HCT116 (cell line): ENCODE measurements at regions not wholly inside any gene's neighbourhood (a gene's known extent, or its start where the extent isn't known, plus 50 kb on each side); places are given as distances from the start of the nearest gene placed in this dataset.

Source experiments
- ATAC-seq: fragments of 200-7000 bp; cut with Tn5 transposase; 2 replicates; pipeline ENCODE4 v1.9.1; 2020; ENCODE audit warnings: mild to moderate bottlenecking, moderate library complexity
- BruUV-seq: library from RNA; stranded (reverse); fragments of 400-500 nt; replicated peaks from 2 replicates; lab custom pipeline; 2021; lab: Mats Ljungman, UMichigan
- CTCF ChIA-PET: fragments of 300-600 bp; sonication (Branson Sonifier 250); formaldehyde crosslinking; loops from one replicate; lab custom pipeline; 2021; ENCODE audit warnings: antibody characterized with exemption; lab: Charles Lee
- POLR2A ChIA-PET: fragments of 300-600, 350-600 bp; sonication (Branson Sonifier 250); formaldehyde crosslinking; loops from one replicate; lab custom pipeline; 2021; ENCODE audit warnings: antibody characterized with exemption; lab: Charles Lee
- RAD21 ChIA-PET, 2 experiments: fragments of 300-600 bp; sonication (Branson Sonifier 250); formaldehyde crosslinking; loops; one replicate each; lab custom pipeline; 2023; ENCODE audit warnings: low total read pairs in 2 of 2; ENCODE audit not compliant: uncharacterized antibody in 2 of 2, unreplicated experiment in 2 of 2, low non-redundant PET in 1 of 2; lab: Charles Lee
- DNase-seq: peaks from one replicate; pipeline ENCODE4 v3.0.0-alpha.2; 2010; ENCODE audit warnings: low read depth, low spot score
- H2AFZ ChIP-seq: fragments of 200-600 bp; shearing (Covaris generic), sonication (generic); 2 replicates; pipeline ENCODE4 v1.6.1; 2017; ENCODE audit warnings: low read depth, mixed run types, mixed read lengths, antibody characterized with exemption, low read length; ENCODE audit not compliant: poor library complexity, severe bottlenecking
- H3K27ac ChIP-seq: 2 replicates; pipeline ENCODE4 v1.5.1; 2012; ENCODE audit warnings: low read depth, low read length
- H3K27me3 ChIP-seq: fragments of 200-600 bp; sonication (generic); 2 replicates; pipeline ENCODE4 v1.6.1; 2016; ENCODE audit warnings: mixed run types, low read length, mixed read lengths; ENCODE audit not compliant: insufficient read depth
- H3K36me3 ChIP-seq, 2 experiments: fragments of 200-500 bp in 1 of 2; fragments of 200-600 bp in 1 of 2; sonication (Bioruptor generic) in 1 of 2; sonication (generic) in 1 of 2; 2 replicates each; pipeline versions ENCODE4 v1.5.1 to v1.6.1; 2014 to 2016; ENCODE audit warnings: low read length in 2 of 2, inconsistent platforms in 1 of 2, mixed read lengths in 1 of 2, mixed run types in 1 of 2; ENCODE audit not compliant: insufficient read depth in 2 of 2, control insufficient read depth in 1 of 2
- H3K4me1 ChIP-seq, 2 experiments: fragments of 200-600 bp in 1 of 2; sonication (generic) in 1 of 2; 2 replicates each; pipeline versions ENCODE4 v1.5.1 to v1.6.1; 2012 to 2017; ENCODE audit warnings: low read length in 2 of 2, inconsistent platforms in 1 of 2, mild to moderate bottlenecking in 1 of 2, mixed read lengths in 1 of 2, mixed run types in 1 of 2, moderate library complexity in 1 of 2; ENCODE audit not compliant: insufficient read depth in 2 of 2, control insufficient read depth in 1 of 2
- H3K4me2 ChIP-seq: fragments of 200-600 bp; sonication (generic); 2 replicates; pipeline ENCODE4 v1.6.1; 2017; ENCODE audit warnings: mixed run types, low read length, mixed read lengths
- H3K4me3 ChIP-seq, 2 experiments: fragments of 200-600 bp in 1 of 2; sonication (generic) in 1 of 2; replicated peaks in 1 of 2; 2 replicates each; pipeline ENCODE4 v1.5.1; 2011 to 2016; ENCODE audit warnings: low read length in 2 of 2, control low read depth in 1 of 2, low read depth in 1 of 2, mild to moderate bottlenecking in 1 of 2, mixed read lengths in 1 of 2, mixed run types in 1 of 2
- H3K79me2 ChIP-seq: fragments of 200-600 bp; sonication (generic); 2 replicates; pipeline ENCODE4 v1.6.1; 2017; ENCODE audit warnings: mild to moderate bottlenecking, mixed run types, low read length, moderate library complexity, mixed read lengths; ENCODE audit not compliant: insufficient read depth
- H3K9ac ChIP-seq: fragments of 200-600 bp; sonication (generic); 2 replicates; pipeline ENCODE4 v1.6.1; 2016; ENCODE audit warnings: low read length, mixed read lengths
- H3K9me2 ChIP-seq: fragments of 200-600 bp; sonication (generic), shearing (Covaris generic); 2 replicates; pipeline ENCODE4 v1.6.1; 2017; ENCODE audit warnings: mixed run types, mild to moderate bottlenecking, moderate library complexity; ENCODE audit not compliant: insufficient read depth
- H3K9me3 ChIP-seq, 2 experiments: fragments of 200-500 bp in 1 of 2; fragments of 200-600 bp in 1 of 2; sonication (Bioruptor generic) in 1 of 2; sonication (generic) in 1 of 2; 2 replicates each; pipeline ENCODE4 v1.6.1; 2014 to 2017; ENCODE audit warnings: low read length in 2 of 2, mixed read lengths in 2 of 2, inconsistent platforms in 1 of 2, low read depth in 1 of 2, mild to moderate bottlenecking in 1 of 2, mixed run types in 1 of 2, moderate library complexity in 1 of 2; ENCODE audit not compliant: control insufficient read depth in 1 of 2, insufficient read depth in 1 of 2
- H4K20me1 ChIP-seq: fragments of 200-600 bp; sonication (generic), shearing (Covaris generic); 2 replicates; pipeline ENCODE4 v1.6.1; 2017; ENCODE audit warnings: mixed run types, mild to moderate bottlenecking, moderate library complexity; ENCODE audit not compliant: insufficient read depth
- CEBPB ChIP-seq: IDR thresholded peaks from 2 replicates; pipeline ENCODE4 v1.6.1; 2012; ENCODE audit warnings: low read depth
- EZH2 ChIP-seq: fragments of 200-600 bp; sonication (generic); IDR thresholded peaks from 2 replicates; pipeline ENCODE4 v1.6.1; 2017; ENCODE audit warnings: antibody characterized with exemption, mixed run types
- EZH2phosphoT487 ChIP-seq: fragments of 200-600 bp; IDR thresholded peaks from 2 replicates; pipeline ENCODE4 v1.6.1; 2018; ENCODE audit warnings: antibody characterized with exemption, borderline replicate concordance
- JUND ChIP-seq: IDR thresholded peaks from 2 replicates; pipeline ENCODE4 v1.6.1; 2012
- TCF7L2 ChIP-seq: IDR thresholded peaks from 2 replicates; pipeline ENCODE4 v1.7.0; 2011; ENCODE audit warnings: borderline replicate concordance, inconsistent platforms; ENCODE audit not compliant: insufficient read depth, insufficient read length; ENCODE audit errors: extremely low read depth
- YY1 ChIP-seq: IDR thresholded peaks from 2 replicates; pipeline ENCODE4 v1.6.1; 2011; ENCODE audit warnings: low read length, low read depth, moderate library complexity, mild to moderate bottlenecking; ENCODE audit not compliant: insufficient replicate concordance; ENCODE audit errors: extremely low read depth
- ZBTB33 ChIP-seq: IDR thresholded peaks from 2 replicates; pipeline ENCODE4 v1.6.1; 2011; ENCODE audit warnings: mild to moderate bottlenecking, low read length, moderate library complexity; ENCODE audit not compliant: insufficient replicate concordance; ENCODE audit errors: extremely low read depth
- intact Hi-C: fragments of 100-400 bp; cut with micrococcal nuclease; formaldehyde crosslinking; loops from 2 replicates; pipeline ENCODE4 v1.10.0; 2022

- Histone ChIP-seq H3K4me1 (peaks cover 4 to 16% of the 10 kb centered on the region in 2 experiments), H3K27ac (no peak overlapping the region), H3K36me3 (no peaks in the 10 kb centered on the region), H3K79me2 (no peaks in the 10 kb centered on the region), H4K20me1 (no peaks in the 10 kb centered on the region), H2AFZ (peak overlapping the region; percentile 91), H3K4me3 (no peak overlapping the region), H3K4me2 (no peak overlapping the region), H3K27me3 (no peaks in the 10 kb centered on the region), H3K9me2 (peaks cover 3% of the 10 kb centered on the region; the same call in 1 of the 2 replicates), H3K9ac (no peak overlapping the region), H3K9me3 (no peaks in the 10 kb centered on the region)
- RAD21 ChIA-PET, result no interaction called here
- ATAC-seq (no peak), DNase-seq (no peak)
- intact Hi-C loops, result no loop called here
- CTCF ChIA-PET, result interaction anchor here (3.3 kb wide), 1 partner anchor 9 kb away, joined by 13 read pairs; no protein-coding TSS in a partner anchor
- BruUV-seq, result no TSS peak
- POLR2A ChIA-PET, result no interaction called here
- no peak for TF ChIP-seq ZBTB33
- no peak for TF ChIP-seq CEBPB
- TF ChIP-seq JUND, result no peak
- TF ChIP-seq YY1, result no peak
These were observed 67.1 kb upstream of the DSG1 start for GRCh38 chr18:31250902-31251301.

GRCh38 chr18:31252522-31252921, 65.4 kb upstream of the DSG1 start:
- RAD21 ChIA-PET, result no interaction called here
- Histone ChIP-seq H3K4me2 (no peak overlapping the region), H3K9me3 (no peaks in the 10 kb centered on the region), H4K20me1 (no peaks in the 10 kb centered on the region), H3K4me1 (peaks cover 0 to 11% of the 10 kb centered on the region in 2 experiments; a peak in 1 of 4 replicates), H3K36me3 (no peaks in the 10 kb centered on the region), H3K27ac (no peak overlapping the region), H3K27me3 (no peaks in the 10 kb centered on the region), H3K9ac (no peak overlapping the region), H3K79me2 (no peaks in the 10 kb centered on the region), H2AFZ (no peak overlapping the region), H3K4me3 (no peak overlapping the region), H3K9me2 (peaks cover 3% of the 10 kb centered on the region; the same call in 1 of the 2 replicates)
- POLR2A ChIA-PET, result no interaction called here
- intact Hi-C loops, result no loop called here
- TF ChIP-seq TCF7L2, result no peak
- no peak for TF ChIP-seq EZH2
- no peak for TF ChIP-seq JUND
- TF ChIP-seq EZH2phosphoT487, result no peak
- BruUV-seq, result no TSS peak
- no peak for ATAC-seq
- CTCF ChIA-PET, result interaction anchor here (3.3 kb wide), 1 partner anchor 10 kb away, joined by 13 read pairs; no protein-coding TSS in a partner anchor
- DNase-seq, result no peak
